Stimulated activated CD4-positive, alpha-beta T cell treated with anti-CD3 and anti-CD28 coated beads, Interleukin-2, amount 100 ng/mL, for 48 hours (primary cell): ENCODE measurements at regions not wholly inside any gene's neighbourhood (a gene's known extent, or its start where the extent isn't known, plus 50 kb on each side); places are given as distances from the start of the nearest gene placed in this dataset.

Source experiments
- DNase-seq, 2 donors: peaks; one replicate each; pipeline ENCODE4 v3.0.0-alpha.2; 2020

DNA sequence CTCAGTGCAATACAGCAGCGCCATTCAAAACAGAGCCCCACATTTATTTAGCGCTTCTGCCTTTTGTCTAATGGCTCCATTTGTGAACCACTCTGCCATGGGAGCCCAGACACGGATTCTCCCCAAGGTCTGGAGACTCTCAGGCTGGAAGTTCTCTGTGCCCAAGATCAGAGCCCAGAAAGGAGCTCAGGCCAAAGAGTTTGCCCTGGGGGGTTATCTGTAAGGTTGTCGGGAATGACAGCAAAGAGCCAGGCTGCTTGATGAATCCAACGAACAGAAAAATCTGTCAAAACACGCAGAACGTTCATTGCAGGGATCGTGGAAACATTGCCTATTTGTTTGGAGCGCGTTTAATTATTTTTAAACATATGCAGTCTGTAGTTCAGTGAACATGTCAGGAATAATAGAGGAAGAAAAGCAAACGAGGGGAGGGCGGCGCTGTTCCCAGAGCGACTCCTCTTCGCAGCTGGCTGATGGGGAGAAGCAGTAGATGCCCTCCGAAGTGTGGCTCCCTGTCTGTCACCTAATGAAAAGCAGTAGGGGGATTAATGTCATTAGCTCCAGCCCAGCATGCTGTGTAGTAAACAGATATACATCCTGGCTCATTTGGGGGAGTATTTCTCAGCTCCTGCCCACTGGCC is 464.9 kb upstream of the MPDZ start:
- DNase-seq: no peak

DNA sequence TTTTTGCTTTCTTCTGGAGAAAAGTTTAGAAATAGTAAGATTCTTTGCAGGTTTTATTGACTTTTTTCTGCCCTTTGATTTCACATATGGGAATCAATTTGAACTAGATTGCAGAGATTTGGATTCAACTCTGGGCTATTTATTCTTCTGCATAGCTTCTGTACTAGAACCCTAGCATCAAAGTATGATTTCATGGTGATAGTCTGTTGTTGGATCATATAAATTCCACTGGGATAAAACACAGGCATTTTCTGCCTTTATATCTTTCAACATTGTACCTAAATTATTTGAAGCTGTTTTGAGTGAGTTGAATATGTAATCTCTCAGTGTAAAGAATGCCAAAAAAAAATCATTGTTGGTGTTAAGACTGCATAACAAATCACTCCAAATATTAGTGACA is 458.4 kb upstream of the MPDZ start:
- DNase-seq: no peak

DNA sequence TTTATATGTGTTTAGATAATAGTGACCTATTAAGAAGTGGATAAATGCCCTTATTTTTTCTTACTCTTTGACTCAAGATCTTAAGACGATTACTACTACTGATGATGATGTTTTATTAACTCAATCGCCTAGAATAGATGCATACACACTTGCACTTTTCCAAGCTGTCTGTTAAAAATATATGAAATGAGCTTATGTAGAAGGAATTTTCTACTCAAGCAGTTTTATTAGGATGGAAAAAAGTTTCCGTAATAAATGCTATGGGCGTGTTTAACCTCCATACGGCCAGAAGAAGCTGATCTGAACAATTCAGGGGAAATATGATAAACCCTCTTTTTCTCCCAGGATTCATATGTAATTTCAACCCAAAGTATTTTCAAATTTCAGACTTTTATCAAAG is 455.7 kb upstream of the MPDZ start:
- no peak for DNase-seq

DNA sequence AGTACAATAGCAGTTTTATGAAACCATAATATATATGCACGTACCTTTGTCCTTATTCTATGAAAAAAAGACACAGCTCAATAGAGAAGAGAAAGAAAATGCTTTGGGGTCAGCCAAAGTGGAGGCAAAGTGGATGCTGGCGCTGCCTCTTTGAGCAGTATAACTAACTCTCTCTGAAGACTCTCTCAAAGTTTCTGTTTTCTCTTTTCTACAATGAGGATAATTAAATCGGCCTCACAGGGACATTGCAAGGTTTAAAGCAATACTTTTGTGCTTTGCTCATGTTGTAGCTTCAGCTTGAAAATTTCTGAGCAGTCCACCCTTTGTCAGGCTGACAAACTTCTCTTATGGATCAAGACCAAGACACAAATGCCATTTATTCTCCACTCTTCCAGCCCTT is 455.1 kb upstream of the MPDZ start:
- no peak for DNase-seq

DNA sequence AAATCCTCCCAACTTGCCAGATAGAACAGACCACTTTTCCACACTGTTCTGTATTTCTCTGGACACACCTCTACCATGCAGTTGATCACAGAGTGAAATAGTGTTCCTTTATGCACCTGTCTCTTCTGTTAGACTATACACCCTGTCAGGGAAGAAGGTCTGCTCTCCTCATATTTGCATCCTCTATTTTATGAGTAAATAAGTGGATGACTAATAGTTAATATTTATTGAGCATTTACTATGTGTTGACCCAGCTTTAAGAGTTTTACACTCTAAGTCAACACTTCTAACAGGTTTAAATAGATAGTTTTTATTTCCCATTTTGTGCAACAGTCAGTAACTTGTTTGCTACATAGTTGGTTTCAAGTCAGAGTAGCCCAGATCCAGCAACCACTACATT is 452.8 kb upstream of the MPDZ start:
- no peak for DNase-seq

DNA sequence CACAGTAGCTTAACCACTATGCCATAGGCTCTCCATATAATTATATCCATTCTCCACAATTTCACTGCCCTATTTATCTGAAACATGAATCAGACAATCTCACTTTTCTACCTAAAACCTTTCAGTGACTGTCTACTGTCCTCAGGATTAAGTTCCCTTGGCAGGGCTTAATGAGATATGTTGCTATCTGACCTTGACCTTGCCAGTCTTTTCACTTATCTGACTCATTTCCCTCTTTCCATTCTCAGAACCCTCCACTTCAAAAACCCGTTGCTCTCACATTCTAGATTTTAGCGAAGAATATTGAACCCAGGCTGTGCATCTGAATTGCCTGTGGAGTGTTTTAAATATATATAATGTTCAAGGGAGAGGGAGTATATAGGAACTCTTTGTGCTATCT is 452.1 kb upstream of the MPDZ start:
- DNase-seq: no peak

DNA sequence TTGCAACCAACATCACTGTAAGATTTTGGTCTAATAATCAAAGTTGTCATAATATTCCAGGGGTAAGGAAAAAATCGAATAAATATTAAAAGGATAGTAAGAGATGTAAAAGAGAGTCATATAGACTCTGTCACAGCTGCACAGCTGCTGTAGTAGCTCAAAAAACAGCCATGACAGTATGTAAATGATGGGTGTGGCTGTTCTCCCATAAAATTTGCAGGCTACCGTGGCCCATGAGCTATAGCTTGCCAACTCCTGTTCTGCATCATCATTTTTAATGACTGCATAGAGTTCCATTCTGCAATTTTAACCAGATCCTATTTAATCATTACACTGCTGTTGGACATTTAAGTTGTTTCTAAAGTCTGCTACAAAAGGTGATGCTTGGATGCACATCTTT is 450.5 kb upstream of the MPDZ start:
- no peak for DNase-seq

DNA sequence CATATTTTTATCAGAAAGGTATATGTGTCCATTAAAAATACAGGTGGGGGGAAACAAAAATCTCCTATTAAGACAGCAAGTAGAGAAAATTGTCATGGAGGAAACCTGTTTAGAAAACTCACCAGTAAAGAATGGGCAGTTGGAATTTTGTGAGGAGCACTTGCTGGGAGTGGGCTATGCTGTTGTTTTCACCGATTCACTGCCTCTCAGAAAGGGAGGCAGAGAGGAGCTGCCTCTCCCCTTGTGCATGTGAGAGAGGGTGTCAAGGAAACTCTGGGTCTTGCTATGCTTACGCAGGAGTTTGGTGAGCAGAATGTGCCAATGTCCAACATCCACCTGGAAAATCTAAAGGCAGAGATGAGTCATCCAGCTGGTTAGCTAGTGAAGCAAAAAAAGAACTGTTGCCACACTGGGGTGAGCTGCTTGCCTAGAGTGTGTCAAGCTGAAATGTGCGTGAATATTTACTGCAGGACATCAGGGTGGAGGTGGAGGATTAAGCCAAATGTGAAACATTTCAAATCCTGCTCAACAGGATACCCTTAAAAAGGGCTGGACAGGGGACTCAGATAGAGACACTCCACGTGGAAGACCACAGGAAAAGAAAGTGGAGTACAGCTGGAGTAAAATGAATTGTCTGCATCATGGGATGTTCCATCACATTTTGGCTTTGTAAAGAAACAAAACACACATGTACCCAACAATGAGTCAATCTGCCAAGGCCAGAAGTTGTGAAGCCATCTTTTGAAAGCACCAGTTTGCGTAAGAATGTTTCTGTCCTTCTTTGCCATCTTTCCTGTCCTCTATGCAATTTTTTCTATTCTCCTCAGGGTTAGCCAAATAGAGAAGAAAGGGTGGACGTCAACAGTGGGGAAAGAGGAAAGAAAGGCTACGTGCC is 449.7 kb upstream of the MPDZ start:
- no peak for DNase-seq

DNA sequence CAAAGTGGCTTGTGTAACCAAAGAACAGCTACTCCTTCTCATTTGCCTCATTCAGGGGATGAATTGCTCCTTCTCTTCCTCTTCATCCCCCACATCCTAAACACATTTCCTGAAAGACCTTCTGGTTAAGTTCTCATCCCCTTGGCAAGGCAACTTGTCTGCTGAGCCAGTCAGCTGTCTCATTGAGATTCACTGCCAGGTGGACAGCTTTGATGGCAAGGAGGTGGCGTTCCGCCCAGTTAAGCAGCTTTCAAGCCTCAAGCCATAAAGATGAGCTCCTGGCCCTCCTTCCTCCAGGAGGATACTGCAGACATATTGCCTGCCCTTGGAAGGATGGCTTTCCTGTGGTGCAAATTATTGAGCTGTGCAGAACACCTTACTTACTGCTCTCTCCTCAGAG is 448.6 kb upstream of the MPDZ start:
- no peak for DNase-seq

DNA sequence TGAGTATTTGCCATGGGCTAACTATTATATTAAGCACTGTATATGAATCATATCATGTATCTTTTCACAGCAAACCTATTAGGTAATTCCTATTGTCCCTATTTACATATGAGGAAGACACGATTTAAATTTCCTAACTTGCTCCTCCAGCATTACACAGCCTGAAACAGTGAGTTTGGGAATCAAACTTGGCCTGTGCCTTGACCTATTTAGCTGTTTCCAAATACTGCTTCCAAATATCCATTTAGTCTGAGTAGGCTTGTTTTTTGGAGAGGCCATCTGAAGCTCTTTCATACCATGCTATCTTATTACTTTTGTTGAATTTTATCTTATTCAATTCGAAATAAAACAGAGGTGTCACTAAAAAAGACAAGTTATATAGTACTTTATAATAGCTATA is 447.3 kb upstream of the MPDZ start:
- DNase-seq: no peak

DNA sequence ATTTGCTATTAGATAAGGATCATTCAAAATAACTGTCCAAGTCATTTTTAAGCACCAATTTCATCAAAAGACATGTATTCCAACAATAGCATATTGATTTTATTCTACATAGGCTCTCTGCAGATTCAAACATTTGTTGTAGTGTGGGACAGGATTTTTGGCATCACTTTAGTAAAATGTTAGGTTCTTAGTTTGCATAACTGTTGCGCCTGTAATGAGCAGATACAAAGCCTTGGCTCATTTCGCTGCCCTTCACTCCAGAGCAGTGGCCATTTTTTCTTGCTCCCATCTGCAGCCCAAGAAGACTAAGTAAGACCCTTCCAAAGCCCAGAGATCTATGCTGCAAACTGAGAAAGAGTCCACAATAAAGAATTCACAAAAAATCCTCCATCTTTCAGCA is 446.0 kb upstream of the MPDZ start:
- DNase-seq: no peak

DNA sequence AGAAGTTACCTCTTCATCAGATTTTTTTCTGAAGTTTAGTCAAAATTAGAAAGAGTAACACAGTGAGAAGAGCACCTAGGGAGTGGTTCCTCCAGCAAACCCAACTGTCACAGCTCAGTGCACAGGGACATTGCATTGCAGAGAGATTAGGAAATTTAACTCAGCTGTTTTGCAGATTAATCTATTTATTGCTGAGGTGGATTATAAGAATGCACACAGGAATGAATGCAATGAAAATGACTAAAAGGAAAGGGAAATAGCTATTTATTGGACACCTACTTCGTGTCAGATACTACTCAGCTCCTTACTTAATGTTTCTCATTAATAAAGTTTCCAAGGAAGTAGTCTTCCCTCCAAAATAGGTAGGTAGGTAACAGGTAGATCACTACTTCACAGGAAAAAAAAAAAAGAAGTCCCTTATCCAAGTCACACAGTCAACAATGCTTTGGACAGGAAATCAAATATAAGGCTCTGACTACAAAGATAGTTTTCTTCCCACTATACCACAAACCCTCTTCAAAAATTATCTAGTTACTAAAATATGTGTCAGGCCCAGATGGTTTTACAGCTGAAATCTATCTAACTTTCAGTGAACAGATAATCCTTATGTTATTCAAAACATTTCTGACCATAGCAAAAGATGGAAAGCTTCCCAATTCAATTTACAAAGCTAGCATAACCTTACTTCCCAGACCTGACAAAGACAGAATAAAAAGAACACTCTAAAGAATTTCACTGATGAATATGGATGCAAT is 442.2 kb upstream of the MPDZ start:
- no peak for DNase-seq

DNA sequence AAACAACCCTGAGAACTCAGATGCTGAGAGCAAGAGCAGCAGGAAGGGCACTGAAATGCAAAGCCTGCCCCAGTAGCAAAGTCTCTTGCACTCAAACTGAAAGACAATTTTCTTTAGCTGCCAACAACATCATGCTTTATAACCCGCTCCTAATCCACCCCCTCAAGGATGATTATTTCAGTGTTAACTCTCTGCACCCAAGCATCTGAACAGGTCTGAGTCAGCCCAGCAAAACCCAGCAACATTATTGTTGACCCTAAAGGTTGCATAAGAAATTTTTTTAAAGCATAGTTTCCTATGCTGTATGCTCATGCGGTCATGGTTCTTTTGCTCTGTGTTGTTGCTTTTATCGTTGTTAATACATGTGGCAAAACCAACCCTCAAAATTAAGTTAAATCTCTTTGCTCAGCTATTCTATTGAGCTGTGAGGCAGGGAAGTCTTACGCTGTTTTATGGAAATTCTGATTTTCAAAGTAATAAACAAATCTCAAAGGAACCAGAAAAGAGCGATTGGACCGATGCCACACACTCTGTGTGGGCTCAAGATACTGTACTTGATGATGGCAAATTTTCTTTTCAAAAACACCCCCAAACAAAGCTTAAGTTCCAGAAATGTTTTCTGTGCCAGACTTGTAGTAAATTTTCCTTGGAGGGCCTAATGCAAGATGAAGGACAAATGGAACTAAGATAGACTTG is 440.6 kb upstream of the MPDZ start:
- DNase-seq: no peak

DNA sequence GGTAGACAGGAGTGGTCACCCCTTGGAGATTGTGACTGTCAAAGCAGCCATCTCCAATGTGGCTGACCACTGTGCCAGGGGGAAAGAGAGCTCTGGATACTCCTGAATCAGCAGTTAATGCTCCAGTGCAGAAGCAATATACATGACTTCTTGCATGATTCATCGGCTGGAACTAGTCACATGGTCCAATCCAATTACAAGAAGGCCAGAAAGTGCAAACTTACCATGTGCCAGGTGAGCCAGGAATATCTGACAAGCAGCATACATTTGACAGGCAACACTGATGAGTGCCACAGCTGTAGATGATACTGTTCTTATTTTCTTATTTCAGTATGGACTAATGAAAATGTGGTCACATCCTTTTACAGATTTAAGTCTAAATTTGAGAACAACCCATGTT is 440.0 kb upstream of the MPDZ start:
- DNase-seq: no peak

DNA sequence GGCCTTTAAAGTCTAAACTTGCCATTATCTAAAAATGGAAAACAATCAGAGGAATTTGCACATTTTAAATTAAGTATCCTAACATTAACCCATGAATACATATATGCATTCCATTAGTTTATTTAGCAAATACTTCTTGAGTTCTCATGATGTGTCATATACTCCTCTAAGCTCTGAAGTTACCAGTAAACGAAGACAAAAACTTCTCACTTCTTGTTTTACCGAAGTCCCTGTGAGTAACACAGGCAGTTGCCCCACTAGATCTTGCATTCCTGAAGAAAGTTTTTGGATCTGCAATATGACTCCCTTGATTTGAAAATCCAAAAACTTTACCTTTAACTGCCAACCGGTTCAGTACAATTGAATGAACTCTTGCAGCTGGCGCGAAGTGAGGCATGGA is 439.0 kb upstream of the MPDZ start:
- no peak for DNase-seq

DNA sequence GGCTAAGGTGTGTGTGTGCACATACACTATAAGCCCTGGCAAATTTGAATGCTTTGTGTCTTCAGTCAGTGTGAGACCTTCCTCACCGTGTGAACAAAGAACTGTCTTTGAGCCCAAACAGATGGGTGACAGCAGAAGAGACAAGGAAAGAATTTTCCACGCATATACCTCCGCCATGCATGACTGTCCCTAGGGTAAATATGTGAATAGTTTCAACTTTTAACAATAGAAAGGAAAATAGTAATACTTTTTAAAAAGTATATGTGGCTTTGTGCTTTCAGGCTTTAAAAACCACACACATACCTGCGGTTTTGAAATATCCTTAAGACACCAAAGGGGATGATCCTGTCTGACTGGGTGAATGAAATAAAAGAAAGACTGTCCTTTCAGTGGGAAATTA is 438.6 kb upstream of the MPDZ start:
- DNase-seq: no peak

DNA sequence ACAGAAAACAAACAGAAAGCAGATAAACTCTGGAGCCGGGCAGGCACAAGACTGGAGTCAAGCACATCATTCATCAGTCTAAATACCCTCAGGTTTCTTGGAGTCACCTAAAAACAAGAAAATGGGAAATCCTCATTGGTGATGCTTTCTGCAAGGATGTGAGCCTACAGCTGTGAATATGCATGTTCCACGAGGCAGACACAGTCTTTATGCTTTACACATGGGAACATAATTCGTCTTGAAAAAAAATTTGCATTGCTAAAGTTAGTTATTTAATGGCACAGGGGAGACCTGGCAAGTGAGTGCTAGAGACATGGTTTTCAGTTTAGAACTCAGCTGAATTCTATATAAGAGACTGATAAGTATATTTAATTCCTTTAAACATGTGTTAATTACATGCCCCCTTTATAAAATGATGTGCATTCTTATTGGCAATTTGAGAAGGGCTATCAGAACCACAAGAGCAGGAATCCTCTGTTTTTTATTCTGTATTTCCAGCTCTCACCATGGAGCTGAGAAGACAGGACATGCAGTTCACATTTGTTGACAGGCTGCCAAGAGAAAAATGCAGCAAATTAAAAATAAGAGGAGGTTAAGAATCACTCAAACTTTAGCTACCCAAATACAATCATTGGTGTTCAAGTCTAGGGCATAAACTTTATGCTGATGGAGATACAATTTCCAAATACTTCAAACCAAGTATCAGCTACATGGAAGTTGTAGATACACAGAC is 438.0 kb upstream of the MPDZ start:
- DNase-seq: no peak

DNA sequence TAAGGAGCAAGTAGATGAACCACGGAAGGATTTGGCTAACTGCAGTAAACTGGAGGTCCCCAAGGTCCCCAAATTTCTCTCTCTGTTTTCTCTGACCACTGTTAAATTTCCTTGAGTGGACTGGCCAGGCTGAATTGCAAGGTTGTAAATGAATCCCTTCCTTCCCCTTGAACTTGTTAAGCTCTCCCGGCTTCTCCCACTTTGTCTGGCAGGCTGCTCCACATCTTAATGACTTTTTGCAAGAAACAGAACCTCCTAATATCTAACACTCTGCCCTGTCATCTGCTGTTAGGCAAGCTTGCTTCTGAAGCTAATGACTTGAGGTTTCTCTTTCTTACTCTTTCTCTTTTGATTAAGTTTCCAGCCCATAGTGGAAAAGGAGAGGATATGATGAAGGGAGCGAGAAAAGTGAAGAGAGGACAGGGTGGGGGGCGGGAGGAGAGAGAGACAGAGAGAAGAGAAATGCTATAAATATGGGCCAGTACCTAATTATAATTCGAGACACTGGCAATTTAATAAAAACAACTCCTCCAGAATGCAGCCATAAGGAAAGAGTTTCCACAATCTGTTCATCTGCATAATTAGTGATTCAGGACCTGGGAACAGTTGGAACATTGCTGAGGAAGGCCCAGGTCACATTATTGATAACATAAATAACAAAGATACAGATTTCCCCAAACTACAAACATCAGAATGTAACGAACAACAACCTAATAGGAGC is 437.3 kb upstream of the MPDZ start:
- no peak for DNase-seq

DNA sequence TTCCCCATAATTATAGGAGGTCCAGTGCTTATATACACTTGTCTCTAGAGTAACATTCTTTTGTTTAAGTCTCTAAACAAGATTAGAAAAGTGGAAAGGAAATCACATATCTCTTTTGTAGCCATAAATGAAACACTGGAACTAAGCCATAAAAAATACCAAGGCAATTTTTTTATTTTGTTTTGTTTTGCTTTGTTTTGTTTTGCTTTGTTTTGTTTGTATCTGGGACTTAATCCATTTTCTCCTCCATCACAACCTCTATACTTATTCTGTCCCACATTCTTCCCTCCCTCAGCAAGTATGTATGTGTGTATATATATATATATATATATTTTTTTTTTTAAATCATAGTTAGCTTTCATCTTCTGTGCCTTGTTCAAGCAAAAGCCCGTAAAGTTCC is 436.6 kb upstream of the MPDZ start:
- DNase-seq: no peak

DNA sequence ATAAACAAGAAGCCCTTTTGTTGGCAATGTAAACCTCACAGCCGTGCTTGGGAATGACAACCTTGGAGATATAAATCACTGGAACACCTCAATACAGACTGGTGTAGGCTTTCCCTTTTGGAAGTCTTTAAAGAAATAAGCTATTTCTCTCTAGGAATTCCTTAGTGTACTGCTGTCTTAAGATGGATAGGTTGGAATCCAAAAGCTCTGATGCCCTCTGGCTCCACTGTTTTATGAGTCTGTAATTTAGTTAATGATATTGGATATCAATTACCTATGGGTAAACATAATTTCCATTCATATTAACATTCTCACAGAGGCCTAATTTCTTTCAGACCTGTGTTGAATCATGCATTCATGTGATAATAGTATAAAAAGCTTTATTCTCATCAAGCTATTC is 435.9 kb upstream of the MPDZ start:
- no peak for DNase-seq

DNA sequence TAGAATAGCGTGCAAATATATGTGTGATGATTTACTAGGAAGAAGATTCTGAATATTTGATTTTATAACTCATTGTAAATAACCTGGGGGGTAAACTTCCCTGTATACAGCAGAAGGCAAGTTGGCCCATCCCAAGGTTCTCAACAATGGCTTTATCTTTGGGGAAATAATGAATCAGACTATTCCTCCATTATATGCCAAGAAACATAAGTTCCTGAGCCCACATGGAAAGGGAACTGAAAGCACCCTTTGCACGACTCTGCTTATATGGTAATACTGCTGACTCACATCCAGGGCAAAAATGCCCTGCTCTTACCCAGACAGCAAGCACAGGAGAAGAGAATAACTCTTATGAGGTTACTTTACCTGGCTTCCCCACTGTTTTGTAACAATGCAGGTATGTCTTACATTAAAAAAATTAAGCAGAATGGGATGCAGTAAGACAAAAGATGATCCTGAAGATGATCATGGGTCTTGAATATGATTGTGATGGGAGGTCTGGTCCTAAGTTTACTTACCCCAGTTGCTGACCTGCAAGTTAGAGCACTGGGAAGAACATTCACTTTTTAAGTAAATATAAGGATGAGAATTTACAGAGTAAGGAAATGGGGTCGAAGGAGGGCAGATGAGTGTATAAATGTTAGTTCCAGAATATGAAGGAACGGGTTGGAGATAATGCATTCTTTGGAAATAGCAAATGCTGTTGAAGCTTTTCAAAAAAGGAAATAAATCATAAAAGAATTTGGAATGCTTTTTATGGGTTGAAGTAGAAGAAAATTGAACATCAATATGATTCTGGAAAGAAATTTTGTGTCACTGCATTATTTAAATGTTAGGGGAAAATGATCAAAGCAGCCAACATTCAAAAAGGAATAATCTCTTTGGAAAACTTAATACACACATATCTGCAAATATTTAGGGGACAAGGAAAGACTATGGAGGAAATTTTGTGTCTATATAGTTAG is 428.4 kb upstream of the MPDZ start:
- DNase-seq: no peak
